GM21737 (cell line): ENCODE measurements at regions not wholly inside any gene's neighbourhood (a gene's known extent, or its start where the extent isn't known, plus 50 kb on each side); places are given as distances from the start of the nearest gene placed in this dataset.
"Not testable (repeated sequence)": the region's sequence is repeated elsewhere in the genome, so short reads cannot be mapped to it uniquely, and the experiment has no call there.

ENCODE experiments used
- ATAC-seq: cut with Tn5 transposase; IDR thresholded peaks from one replicate; pipeline ENCODE4 v1.9.1; 2021; ENCODE audit warnings: mild to moderate bottlenecking, moderate library complexity; ENCODE audit not compliant: unreplicated experiment

- not testable (repeated sequence) for ATAC-seq
Measured at GRCh38 chr10:4401080-4401479, 424.9 kb upstream of the AKR1E2 start.

GRCh38 chr10:4399556-4399955 lies 426.5 kb upstream of the AKR1E2 start:
- ATAC-seq, result no peak

- no peak for ATAC-seq
Measured at GRCh38 chr10:4398602-4399001, 427.4 kb upstream of the AKR1E2 start.

- no peak for ATAC-seq
Measured at GRCh38 chr10:4397337-4397736, 428.7 kb upstream of the AKR1E2 start.

GRCh38 chr10:4396401-4397283 lies 429.4 kb upstream of the AKR1E2 start:
- ATAC-seq, result no peak

GRCh38 chr10:4395731-4396130 lies 430.3 kb upstream of the AKR1E2 start:
- ATAC-seq, result no peak

- ATAC-seq, result not testable (repeated sequence)
Measured at GRCh38 chr10:4394455-4394854, 431.6 kb upstream of the AKR1E2 start.

GRCh38 chr10:4391683-4392082 lies 434.3 kb upstream of the AKR1E2 start:
- no peak for ATAC-seq

- no peak for ATAC-seq
Measured at GRCh38 chr10:4390219-4390618, 435.8 kb upstream of the AKR1E2 start.

GRCh38 chr10:4385231-4385870 lies 440.7 kb upstream of the AKR1E2 start:
- ATAC-seq, result no peak

GRCh38 chr10:4384245-4384644 lies 441.8 kb upstream of the AKR1E2 start:
- no peak for ATAC-seq

GRCh38 chr10:4383651-4384098 lies 442.3 kb upstream of the AKR1E2 start:
- ATAC-seq, result no peak

GRCh38 chr10:4382811-4383210 lies 443.2 kb upstream of the AKR1E2 start:
- no peak for ATAC-seq

- ATAC-seq, result no peak
Measured at GRCh38 chr10:4373612-4374011, 452.4 kb upstream of the AKR1E2 start.

- no peak for ATAC-seq
Measured at GRCh38 chr10:4373098-4373497, 452.9 kb upstream of the AKR1E2 start.

- no peak for ATAC-seq
Measured at GRCh38 chr10:4372601-4373000, 453.4 kb upstream of the AKR1E2 start.

- no peak for ATAC-seq
Measured at GRCh38 chr10:4371691-4372295, 454.2 kb upstream of the AKR1E2 start.

GRCh38 chr10:4370376-4370775 lies 455.6 kb upstream of the AKR1E2 start:
- ATAC-seq, result no peak

GRCh38 chr10:4361581-4361980 lies 464.4 kb upstream of the AKR1E2 start:
- ATAC-seq, result no peak

- ATAC-seq, result no peak
Measured at GRCh38 chr10:4359003-4359402, 467.0 kb upstream of the AKR1E2 start.

- ATAC-seq, result no peak
Measured at GRCh38 chr10:4357911-4358310, 468.1 kb upstream of the AKR1E2 start.

GRCh38 chr10:4355350-4355749 lies 470.7 kb upstream of the AKR1E2 start:
- ATAC-seq, result no peak
